Kidney (tissue), 13 donors: ENCODE measurements at regions not wholly inside any gene's neighbourhood (a gene's known extent, or its start where the extent isn't known, plus 50 kb on each side); places are given as distances from the start of the nearest gene placed in this dataset.

Experiments
- DNase-seq, 5 donors: peaks; one replicate each; pipeline ENCODE4 v3.0.0-alpha.2; 2013 to 2020
- FAIRE-seq: peaks from 2 replicates; lab custom pipeline; 2012; peaks lifted over from hg19 to GRCh38; lab: Jason Lieb, UNC
- H3K27ac ChIP-seq, 2 donors: one replicate each; pipeline ENCODE4 v1.7.0; 2013; ENCODE audit warnings: low read depth in 2 of 2, low read length in 2 of 2, inconsistent platforms in 1 of 2
- H3K27me3 ChIP-seq: one replicate; pipeline ENCODE4 v1.7.1; 2013; ENCODE audit warnings: low read length, inconsistent platforms; ENCODE audit not compliant: control insufficient read depth, insufficient read depth
- H3K36me3 ChIP-seq, 3 donors: one replicate each; pipeline versions ENCODE4 v1.7.0 to v1.7.1; 2013; ENCODE audit warnings: low read length in 3 of 3, control low read depth in 1 of 3, inconsistent platforms in 1 of 3; ENCODE audit not compliant: insufficient read depth in 3 of 3, control insufficient read depth in 2 of 3
- H3K4me1 ChIP-seq, 3 donors: one replicate each; pipeline versions ENCODE4 v1.7.0 to v1.7.1; 2013; ENCODE audit warnings: low read length in 3 of 3, inconsistent platforms in 1 of 3, low read depth in 1 of 3; ENCODE audit not compliant: control insufficient read depth in 2 of 3, insufficient read depth in 2 of 3
- H3K4me3 ChIP-seq, 3 donors: one replicate each; pipeline versions ENCODE4 v1.7.0 to v1.8.1; 2013; ENCODE audit warnings: low read length in 3 of 3, control low read depth in 1 of 3, inconsistent platforms in 1 of 3
- H3K9ac ChIP-seq, 3 donors: one replicate each; pipeline versions ENCODE4 v1.7.0 to v1.7.1; 2013; ENCODE audit warnings: low read length in 3 of 3, control low read depth in 1 of 3, inconsistent platforms in 1 of 3
- H3K9me3 ChIP-seq, 3 donors: one replicate each; pipeline versions ENCODE4 v1.7.0 to v1.7.1; 2013; ENCODE audit warnings: low read length in 3 of 3, control low read depth in 1 of 3, inconsistent platforms in 1 of 3; ENCODE audit not compliant: control insufficient read depth in 2 of 3, insufficient read depth in 1 of 3
- CTCF ChIP-seq: IDR thresholded peaks from 3 replicates; pipeline ENCODE4 v1.5.1; 2012; ENCODE audit warnings: mild to moderate bottlenecking, moderate library complexity, borderline replicate concordance; ENCODE audit not compliant: insufficient read depth; ENCODE audit errors: extremely low read depth
- intact Hi-C: fragments of 100-400 bp; cut with DNase I; formaldehyde crosslinking; loops from one replicate; pipeline ENCODE4 v1.11.1; 2022
- donor health status: control.
- donor health status: control.
- donor health status: control.
- donor health status: control.
- donor health status: control.
- donor health status: DM: yes; HTN: yes; CAD: no.
- donor health status: Normal renal cell carcinoma (clear cell type).

DNA sequence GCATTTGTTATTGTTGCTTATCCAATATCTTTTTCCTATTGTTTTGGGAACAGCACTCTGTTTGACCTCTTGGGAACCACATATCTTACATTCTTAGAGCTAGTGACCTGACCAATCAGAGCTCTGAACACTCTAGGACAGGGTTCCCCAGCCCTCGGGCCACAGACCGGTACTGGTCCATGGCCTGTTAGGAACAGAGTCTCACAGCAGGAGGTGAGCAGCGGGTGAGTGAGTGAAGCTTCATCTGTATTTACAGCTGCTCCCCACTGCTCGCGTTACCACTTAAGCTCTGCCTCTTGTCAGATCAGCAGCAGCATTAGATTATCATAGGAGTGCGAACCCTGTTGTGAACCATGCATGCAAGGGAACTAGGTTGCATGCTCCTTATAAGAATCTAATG is 226.0 kb upstream of the TSHZ2 start:
- H3K4me1 ChIP-seq = no peaks in the 10 kb centered on the region
- no peaks in the 10 kb centered on the region for H3K36me3 ChIP-seq
- H3K9me3 ChIP-seq = no peaks in the 10 kb centered on the region
- H3K27me3 ChIP-seq = no peaks in the 10 kb centered on the region
- FAIRE-seq = no peak
- intact Hi-C loops = no loop called here
- H3K27ac ChIP-seq = no peak overlapping the region
- no peak overlapping the region for H3K9ac ChIP-seq
- H3K4me3 ChIP-seq = no peak overlapping the region
- TF ChIP-seq CTCF = no peak
- DNase-seq = no peak

- no peak for TF ChIP-seq CTCF
- no peak for DNase-seq
- no peak overlapping the region for H3K9ac ChIP-seq
- no peaks in the 10 kb centered on the region for H3K4me1 ChIP-seq
- H3K27me3 ChIP-seq = no peaks in the 10 kb centered on the region
- H3K36me3 ChIP-seq = no peaks in the 10 kb centered on the region
- no peak for FAIRE-seq
- no peak overlapping the region for H3K27ac ChIP-seq
- no peaks in the 10 kb centered on the region for H3K9me3 ChIP-seq
- intact Hi-C loops = no loop called here
- no peak overlapping the region for H3K4me3 ChIP-seq
These were observed 227.7 kb upstream of the TSHZ2 start for GRCh38 chr20:52744441-52744840.

GRCh38 chr20:52738081-52738480 is 234.1 kb upstream of the TSHZ2 start:
- intact Hi-C loops = no loop called here
- no peak for TF ChIP-seq CTCF
- Histone ChIP-seq H3K36me3 (no peaks in the 10 kb centered on the region), H3K27ac (no peak overlapping the region), H3K9me3 (no peaks in the 10 kb centered on the region), H3K27me3 (no peaks in the 10 kb centered on the region), H3K9ac (no peak overlapping the region), H3K4me3 (no peak overlapping the region), H3K4me1 (no peaks in the 10 kb centered on the region)
- DNase-seq (no peak), FAIRE-seq (no peak)

- intact Hi-C loops = no loop called here
- Histone ChIP-seq H3K4me1 (no peaks in the 10 kb centered on the region), H3K9me3 (no peaks in the 10 kb centered on the region), H3K9ac (no peak overlapping the region), H3K4me3 (no peak overlapping the region), H3K27me3 (no peaks in the 10 kb centered on the region), H3K36me3 (no peaks in the 10 kb centered on the region), H3K27ac (no peak overlapping the region)
- TF ChIP-seq CTCF = no peak
- DNase-seq (no peak), FAIRE-seq (no peak)
These were observed 235.7 kb upstream of the TSHZ2 start for GRCh38 chr20:52736507-52736906.
